HUES6 (cell line): ENCODE measurements at regions not wholly inside any gene's neighbourhood (a gene's known extent, or its start where the extent isn't known, plus 50 kb on each side); places are given as distances from the start of the nearest gene placed in this dataset.

Source experiments
- H3K27ac ChIP-seq: 2 replicates; pipeline ENCODE4 v1.7.0; 2013; ENCODE audit warnings: low read depth, mild to moderate bottlenecking, low read length, inconsistent platforms
- H3K27me3 ChIP-seq: 2 replicates; pipeline ENCODE4 v1.6.1; 2013; ENCODE audit warnings: low read length; ENCODE audit not compliant: control insufficient read depth, insufficient read depth
- H3K36me3 ChIP-seq: 2 replicates; pipeline ENCODE4 v1.6.1; 2013; ENCODE audit warnings: low read length; ENCODE audit not compliant: control insufficient read depth, insufficient read depth
- H3K4me1 ChIP-seq: 2 replicates; pipeline ENCODE4 v1.6.1; 2013; ENCODE audit warnings: low read length; ENCODE audit not compliant: control insufficient read depth, insufficient read depth
- H3K4me3 ChIP-seq: 2 replicates; pipeline ENCODE4 v1.5.1; 2013; ENCODE audit warnings: low read depth, low read length
- H3K9ac ChIP-seq: one replicate; pipeline ENCODE4 v1.6.1; 2013; ENCODE audit warnings: mild to moderate bottlenecking, low read length
- H3K9me3 ChIP-seq: 2 replicates; pipeline ENCODE4 v1.6.1; 2013; ENCODE audit warnings: low read depth, low read length; ENCODE audit not compliant: control insufficient read depth, insufficient read depth

DNA sequence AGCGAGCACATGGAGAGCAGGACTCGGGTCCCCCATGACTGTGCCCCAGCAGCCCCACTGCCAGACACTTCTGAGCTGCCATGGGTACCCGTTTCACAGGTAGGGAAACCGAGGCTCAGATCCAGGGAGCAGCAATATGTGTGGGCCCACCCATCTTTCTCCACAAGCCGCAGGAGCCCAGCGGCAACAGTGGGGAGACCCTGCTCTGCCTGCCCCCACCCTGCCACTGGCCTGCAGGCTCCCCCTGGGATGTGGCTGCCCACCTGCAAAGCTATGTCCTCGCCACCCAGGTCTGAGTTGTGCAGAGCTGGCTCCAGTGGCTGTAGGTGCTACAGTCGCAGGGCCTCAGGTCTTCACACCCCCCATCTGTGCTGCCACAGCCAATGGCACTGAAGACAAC, 50.6 kb upstream of the C1QTNF9B start:
- no peak overlapping the region for H3K27ac ChIP-seq
- H3K27me3 ChIP-seq, result no peaks in the 10 kb centered on the region
- H3K4me3 ChIP-seq, result no peak overlapping the region
- H3K9me3 ChIP-seq, result no peaks in the 10 kb centered on the region
- no peaks in the 10 kb centered on the region for H3K4me1 ChIP-seq
- H3K36me3 ChIP-seq, result no peaks in the 10 kb centered on the region
- no peak overlapping the region for H3K9ac ChIP-seq

- Histone ChIP-seq H3K27ac (no peak overlapping the region), H3K9ac (no peak overlapping the region), H3K4me1 (no peaks in the 10 kb centered on the region), H3K9me3 (no peaks in the 10 kb centered on the region; the same call in 1 of the 2 replicates), H3K27me3 (no peaks in the 10 kb centered on the region), H3K36me3 (no peaks in the 10 kb centered on the region), H3K4me3 (no peak overlapping the region)
Measured at GRCh38 chr13:23949200-23949599, 51.9 kb upstream of the C1QTNF9B start.

GRCh38 chr13:23949736-23950135, 52.4 kb upstream of the C1QTNF9B start:
- Histone ChIP-seq H3K4me1 (no peaks in the 10 kb centered on the region), H3K36me3 (no peaks in the 10 kb centered on the region), H3K4me3 (no peak overlapping the region), H3K27me3 (no peaks in the 10 kb centered on the region), H3K9ac (no peak overlapping the region), H3K27ac (no peak overlapping the region), H3K9me3 (no peaks in the 10 kb centered on the region; the same call in 1 of the 2 replicates)

- H3K27me3 ChIP-seq, result no peaks in the 10 kb centered on the region
- H3K9ac ChIP-seq, result no peak overlapping the region
- H3K36me3 ChIP-seq, result no peaks in the 10 kb centered on the region
- H3K4me1 ChIP-seq, result no peaks in the 10 kb centered on the region
- no peak overlapping the region for H3K4me3 ChIP-seq
- H3K27ac ChIP-seq, result no peak overlapping the region
- H3K9me3 ChIP-seq, result no peaks in the 10 kb centered on the region; the same call in 1 of the 2 replicates
Measured at GRCh38 chr13:23950736-23951510, 53.6 kb upstream of the C1QTNF9B start.

DNA sequence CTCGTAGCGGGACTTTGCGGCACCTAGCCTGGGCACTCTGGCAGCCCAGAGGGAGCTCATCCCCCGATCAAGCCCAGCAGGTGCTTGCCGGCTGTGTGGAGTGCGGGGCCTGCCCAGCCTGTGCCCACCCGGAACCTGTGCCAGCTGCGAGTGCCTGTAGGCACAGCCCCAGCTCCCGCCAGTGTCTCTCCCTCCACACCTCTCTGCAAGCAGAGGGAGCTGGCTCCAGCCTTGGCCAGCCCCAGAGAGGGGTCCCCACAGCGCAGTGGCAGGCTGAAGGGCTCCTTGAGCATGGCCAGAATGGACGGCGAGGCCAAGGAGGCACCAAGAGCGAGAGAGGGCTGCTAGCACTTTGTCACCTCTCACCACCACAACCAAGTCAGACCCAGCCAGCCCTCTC, 55.5 kb upstream of the C1QTNF9B start:
- no peak overlapping the region for H3K9ac ChIP-seq
- H3K36me3 ChIP-seq, result no peaks in the 10 kb centered on the region
- H3K27me3 ChIP-seq, result no peaks in the 10 kb centered on the region
- no peaks in the 10 kb centered on the region for H3K4me1 ChIP-seq
- H3K4me3 ChIP-seq, result no peak overlapping the region
- no peak overlapping the region for H3K27ac ChIP-seq
- H3K9me3 ChIP-seq, result no peaks in the 10 kb centered on the region; the same call in 1 of the 2 replicates

- no peaks in the 10 kb centered on the region for H3K27me3 ChIP-seq
- no peak overlapping the region for H3K4me3 ChIP-seq
- H3K9ac ChIP-seq, result no peak overlapping the region
- no peaks in the 10 kb centered on the region; the same call in 1 of the 2 replicates for H3K9me3 ChIP-seq
- H3K27ac ChIP-seq, result no peak overlapping the region
- no peaks in the 10 kb centered on the region for H3K36me3 ChIP-seq
- H3K4me1 ChIP-seq, result no peaks in the 10 kb centered on the region
Measured at GRCh38 chr13:23953860-23954512, 56.7 kb upstream of the C1QTNF9B start.

DNA sequence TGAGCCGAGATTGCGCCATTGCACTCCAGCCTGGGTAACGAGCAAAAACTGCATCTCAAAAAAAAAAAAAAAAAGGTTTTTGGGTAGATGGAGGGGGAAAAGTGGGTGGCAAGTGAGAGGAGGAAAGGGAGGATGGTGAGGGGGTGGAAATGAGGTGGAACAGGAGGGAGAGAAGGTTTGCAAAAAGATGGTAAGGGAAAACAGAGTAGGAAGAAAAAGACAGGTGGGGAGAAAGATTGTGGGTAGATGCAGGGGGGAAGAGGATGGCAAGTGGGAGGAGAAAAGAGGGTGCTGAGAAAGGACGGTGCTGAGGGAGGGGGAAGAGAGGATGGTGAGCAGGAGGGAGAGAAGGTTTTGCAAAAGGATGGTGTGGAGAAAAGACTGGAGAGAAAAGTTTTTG, 57.8 kb upstream of the C1QTNF9B start:
- Histone ChIP-seq H3K9ac (no peak overlapping the region), H3K4me3 (no peak overlapping the region), H3K27me3 (no peaks in the 10 kb centered on the region), H3K27ac (no peak overlapping the region), H3K4me1 (no peaks in the 10 kb centered on the region; the same call in 1 of the 2 replicates), H3K36me3 (no peaks in the 10 kb centered on the region), H3K9me3 (no peaks in the 10 kb centered on the region; the same call in 1 of the 2 replicates)

GRCh38 chr13:23956106-23956505, 58.8 kb upstream of the C1QTNF9B start:
- peaks cover 2% of the 10 kb centered on the region; the same call in 1 of the 2 replicates for H3K4me1 ChIP-seq
- no peaks in the 10 kb centered on the region for H3K36me3 ChIP-seq
- H3K9me3 ChIP-seq, result no peaks in the 10 kb centered on the region; the same call in 1 of the 2 replicates
- H3K27ac ChIP-seq, result no peak overlapping the region
- no peaks in the 10 kb centered on the region for H3K27me3 ChIP-seq
- no peak overlapping the region for H3K4me3 ChIP-seq
- no peak overlapping the region for H3K9ac ChIP-seq

DNA sequence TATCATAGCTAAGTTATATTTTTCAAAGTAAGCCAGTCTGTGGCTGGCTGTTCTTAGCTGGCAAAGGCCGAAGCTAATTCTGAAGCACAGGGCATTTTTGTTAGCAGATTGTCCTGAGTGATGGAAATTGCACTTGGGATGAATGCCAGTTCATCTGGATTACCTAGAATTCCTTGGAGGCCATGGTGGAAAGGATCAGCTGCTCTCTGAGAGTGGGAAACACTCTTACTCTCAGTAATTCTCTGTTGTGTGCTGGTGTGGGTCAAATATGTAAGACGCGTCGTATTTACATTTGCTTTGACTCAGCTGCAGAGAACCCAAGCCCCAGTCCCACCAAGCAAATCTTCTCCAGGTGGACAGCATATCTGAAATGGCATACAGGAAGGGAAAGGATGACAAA, 60.7 kb upstream of the C1QTNF9B start:
- Histone ChIP-seq H3K27me3 (no peaks in the 10 kb centered on the region), H3K9me3 (no peaks in the 10 kb centered on the region; the same call in 1 of the 2 replicates), H3K9ac (no peak overlapping the region), H3K36me3 (no peaks in the 10 kb centered on the region), H3K27ac (no peak overlapping the region), H3K4me1 (peaks cover 2% of the 10 kb centered on the region; the same call in 1 of the 2 replicates), H3K4me3 (no peak overlapping the region)

DNA sequence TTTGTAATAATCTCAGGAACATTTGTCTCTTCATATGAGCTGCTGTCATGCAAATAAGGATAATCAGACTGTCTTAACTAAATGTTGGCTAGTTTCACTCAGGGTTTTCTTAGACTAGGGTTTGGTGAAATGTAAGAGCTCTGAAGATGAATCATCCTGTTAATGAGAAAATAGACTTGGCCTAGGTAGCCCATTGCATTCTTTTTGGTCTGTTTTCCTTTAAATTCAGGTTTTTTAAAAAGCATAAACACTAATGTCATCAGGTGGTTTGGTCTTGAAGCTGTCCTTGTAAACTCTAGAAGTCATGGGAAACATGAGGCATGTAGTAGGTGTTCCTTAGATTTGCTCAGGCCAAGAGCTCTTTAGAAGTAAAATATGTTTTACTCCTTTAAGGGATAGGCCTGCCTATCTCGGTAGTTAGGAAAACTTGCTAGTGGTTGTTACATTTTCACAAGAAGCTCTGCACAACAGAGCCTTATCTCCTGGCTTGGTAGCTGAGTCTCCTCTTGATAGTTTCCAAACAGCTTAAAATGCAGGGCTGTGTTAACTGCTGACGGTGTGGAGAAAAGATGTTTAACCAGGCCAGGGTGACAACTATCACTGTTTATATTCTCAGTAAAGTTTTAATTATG, 62.0 kb upstream of the C1QTNF9B start:
- Histone ChIP-seq H3K27me3 (no peaks in the 10 kb centered on the region), H3K4me3 (no peak overlapping the region), H3K9me3 (no peaks in the 10 kb centered on the region), H3K36me3 (no peaks in the 10 kb centered on the region), H3K4me1 (peaks cover 2% of the 10 kb centered on the region; the same call in 1 of the 2 replicates), H3K9ac (no peak overlapping the region), H3K27ac (no peak overlapping the region)
